GM19438 (cell line): ENCODE measurements at regions not wholly inside any gene's neighbourhood (a gene's known extent, or its start where the extent isn't known, plus 50 kb on each side); places are given as distances from the start of the nearest gene placed in this dataset.

Experiments used
- ATAC-seq: cut with Tn5 transposase; IDR thresholded peaks from one replicate; pipeline ENCODE4 v1.9.1; 2021; ENCODE audit warnings: low read depth; ENCODE audit not compliant: unreplicated experiment

- no peak for ATAC-seq
Measured at GRCh38 chr5:103434057-103434456, 128.5 kb downstream of the NUDT12 start.

- ATAC-seq = no peak
Measured at GRCh38 chr5:103433211-103433610, 129.4 kb downstream of the NUDT12 start.

- no peak for ATAC-seq
Measured at GRCh38 chr5:103428923-103429322, 133.7 kb downstream of the NUDT12 start.

GRCh38 chr5:103428411-103428871 is 134.1 kb downstream of the NUDT12 start:
- ATAC-seq = no peak

- no peak for ATAC-seq
Measured at GRCh38 chr5:103427326-103427725, 135.3 kb downstream of the NUDT12 start.

- no peak for ATAC-seq
Measured at GRCh38 chr5:103425686-103426454, 136.7 kb downstream of the NUDT12 start.

GRCh38 chr5:103424453-103425205 is 138.0 kb downstream of the NUDT12 start:
- ATAC-seq = no peak

- ATAC-seq = no peak
Measured at GRCh38 chr5:103424026-103424425, 138.6 kb downstream of the NUDT12 start.

- ATAC-seq = no peak
Measured at GRCh38 chr5:103422756-103423155, 139.8 kb downstream of the NUDT12 start.

- no peak for ATAC-seq
Measured at GRCh38 chr5:103414604-103415003, 148.0 kb downstream of the NUDT12 start.

GRCh38 chr5:103411711-103412110 is 150.9 kb downstream of the NUDT12 start:
- ATAC-seq = no peak

- ATAC-seq = peak; percentile 88
Measured at GRCh38 chr5:103410172-103410571, 151.6 kb downstream of the MACIR start.

- ATAC-seq = no peak
Measured at GRCh38 chr5:103409013-103409670, 150.6 kb downstream of the MACIR start.

GRCh38 chr5:103408408-103408807 is 149.8 kb downstream of the MACIR start:
- ATAC-seq = no peak

- no peak for ATAC-seq
Measured at GRCh38 chr5:103407402-103407801, 148.8 kb downstream of the MACIR start.

GRCh38 chr5:103404483-103404882 is 145.9 kb downstream of the MACIR start:
- no peak for ATAC-seq

- ATAC-seq = no peak
Measured at GRCh38 chr5:103402851-103403250, 144.3 kb downstream of the MACIR start.

- no peak for ATAC-seq
Measured at GRCh38 chr5:103397739-103398581, 139.4 kb downstream of the MACIR start.

- ATAC-seq = no peak
Measured at GRCh38 chr5:103394676-103395075, 136.1 kb downstream of the MACIR start.

- no peak for ATAC-seq
Measured at GRCh38 chr5:103393101-103393754, 134.7 kb downstream of the MACIR start.
